OCI-LY3 (cell line): ENCODE measurements at regions not wholly inside any gene's neighbourhood (a gene's known extent, or its start where the extent isn't known, plus 50 kb on each side); places are given as distances from the start of the nearest gene placed in this dataset.

ENCODE experiments used
- CTCF ChIP-seq: fragments of 200-600, 300-600 bp; sonication (generic); IDR thresholded peaks from 2 replicates; pipeline ENCODE4 v1.5.1; 2014; ENCODE audit warnings: antibody characterized with exemption, low read length, low read depth
- EZH2phosphoT487 ChIP-seq: fragments of 200-600 bp; shearing (Covaris generic); IDR thresholded peaks from 2 replicates; pipeline ENCODE4 v1.6.1; 2018; ENCODE audit warnings: antibody characterized with exemption, mixed run types, low read depth

GRCh38 chr1:88327391-88328267, 356.4 kb upstream of the PKN2 start:
- TF ChIP-seq CTCF: no peak
- no peak for TF ChIP-seq EZH2phosphoT487
